Osteoblast (primary cell): ENCODE measurements at regions not wholly inside any gene's neighbourhood (a gene's known extent, or its start where the extent isn't known, plus 50 kb on each side); places are given as distances from the start of the nearest gene placed in this dataset.

Experiments
- DNase-seq: peaks from one replicate; pipeline ENCODE4 v3.0.0; 2011; ENCODE audit warnings: low spot score, mixed read lengths; ENCODE audit not compliant: insufficient read length; ENCODE audit errors: missing footprints
- H2AFZ ChIP-seq: 2 replicates; pipeline ENCODE4 v1.6.0; 2011; ENCODE audit warnings: mild to moderate bottlenecking, low read length
- H3K27ac ChIP-seq: 2 replicates; pipeline ENCODE4 v1.5.1; 2011; ENCODE audit warnings: mild to moderate bottlenecking, low read depth, low read length, moderate library complexity
- H3K27me3 ChIP-seq: 2 replicates; pipeline ENCODE4 v1.6.0; 2012; ENCODE audit warnings: mild to moderate bottlenecking, control low read depth, inconsistent platforms, low read length, moderate library complexity; ENCODE audit not compliant: insufficient read depth
- H3K36me3 ChIP-seq: 2 replicates; pipeline ENCODE4 v1.5.1; 2011; ENCODE audit warnings: mild to moderate bottlenecking, low read length, control low read depth, moderate library complexity; ENCODE audit not compliant: insufficient read depth
- H3K4me1 ChIP-seq: 2 replicates; pipeline ENCODE4 v1.5.1; 2011; ENCODE audit warnings: mild to moderate bottlenecking, low read length, control low read depth, moderate library complexity; ENCODE audit not compliant: insufficient read depth
- H3K4me2 ChIP-seq: 2 replicates; pipeline ENCODE4 v1.6.0; 2011; ENCODE audit warnings: mild to moderate bottlenecking, low read length; ENCODE audit not compliant: insufficient read depth
- H3K4me3 ChIP-seq: fragments of 200-600 bp; sonication (generic); 3 replicates; pipeline ENCODE4 v1.5.1; 2012; ENCODE audit warnings: mild to moderate bottlenecking, low read length, inconsistent platforms; ENCODE audit not compliant: insufficient read depth
- H3K79me2 ChIP-seq: 2 replicates; pipeline ENCODE4 v1.6.0; 2012; ENCODE audit warnings: mild to moderate bottlenecking, low read length, control low read depth, inconsistent platforms; ENCODE audit not compliant: insufficient read depth
- H3K9me3 ChIP-seq: 2 replicates; pipeline ENCODE4 v1.5.1; 2011; ENCODE audit warnings: low read depth, low read length, control low read depth
- H4K20me1 ChIP-seq: 2 replicates; pipeline ENCODE4 v1.6.0; 2012; ENCODE audit warnings: mild to moderate bottlenecking, low read length, control low read depth; ENCODE audit not compliant: insufficient read depth
- CTCF ChIP-seq: IDR thresholded peaks from 2 replicates; pipeline ENCODE4 v1.5.1; 2011; ENCODE audit warnings: mild to moderate bottlenecking, low read depth, low read length, moderate library complexity; ENCODE audit errors: extremely low read depth

- H4K20me1 ChIP-seq: no peaks in the 10 kb centered on the region
- no peaks in the 10 kb centered on the region for H3K9me3 ChIP-seq
- TF ChIP-seq CTCF: no peak
- H3K4me1 ChIP-seq: no peaks in the 10 kb centered on the region
- H3K4me3 ChIP-seq: no peak overlapping the region
- H3K36me3 ChIP-seq: no peaks in the 10 kb centered on the region
- H2AFZ ChIP-seq: no peak overlapping the region
- DNase-seq: no peak
- no peaks in the 10 kb centered on the region for H3K79me2 ChIP-seq
- no peak overlapping the region for H3K27ac ChIP-seq
- no peaks in the 10 kb centered on the region for H3K27me3 ChIP-seq
- H3K4me2 ChIP-seq: no peak overlapping the region
Observed at GRCh38 chr5:67377631-67378030, 181.0 kb upstream of the CD180 start.

- H2AFZ ChIP-seq: no peak overlapping the region
- H3K79me2 ChIP-seq: no peaks in the 10 kb centered on the region
- H3K4me1 ChIP-seq: no peaks in the 10 kb centered on the region
- no peak overlapping the region for H3K4me3 ChIP-seq
- no peaks in the 10 kb centered on the region for H4K20me1 ChIP-seq
- no peak overlapping the region for H3K27ac ChIP-seq
- H3K4me2 ChIP-seq: no peak overlapping the region
- no peak for DNase-seq
- peak; percentile 21 for TF ChIP-seq CTCF
- no peaks in the 10 kb centered on the region for H3K9me3 ChIP-seq
- no peaks in the 10 kb centered on the region for H3K36me3 ChIP-seq
- no peaks in the 10 kb centered on the region for H3K27me3 ChIP-seq
Observed at GRCh38 chr5:67375606-67376005, 179.0 kb upstream of the CD180 start.

- DNase-seq: no peak
- no peak for TF ChIP-seq CTCF
- no peaks in the 10 kb centered on the region for H3K79me2 ChIP-seq
- no peak overlapping the region for H3K4me2 ChIP-seq
- no peaks in the 10 kb centered on the region for H4K20me1 ChIP-seq
- H3K9me3 ChIP-seq: no peaks in the 10 kb centered on the region
- no peaks in the 10 kb centered on the region for H3K27me3 ChIP-seq
- H3K4me3 ChIP-seq: no peak overlapping the region
- H3K36me3 ChIP-seq: no peaks in the 10 kb centered on the region
- H3K4me1 ChIP-seq: no peaks in the 10 kb centered on the region
- H2AFZ ChIP-seq: no peak overlapping the region
- H3K27ac ChIP-seq: no peak overlapping the region
Observed at GRCh38 chr5:67374378-67374777, 177.8 kb upstream of the CD180 start.

- no peak overlapping the region for H3K4me3 ChIP-seq
- H3K27ac ChIP-seq: no peak overlapping the region
- H3K27me3 ChIP-seq: no peaks in the 10 kb centered on the region
- no peak overlapping the region for H2AFZ ChIP-seq
- no peak for DNase-seq
- H3K4me2 ChIP-seq: no peak overlapping the region
- H3K36me3 ChIP-seq: no peaks in the 10 kb centered on the region
- no peaks in the 10 kb centered on the region for H3K79me2 ChIP-seq
- no peak for TF ChIP-seq CTCF
- H3K9me3 ChIP-seq: no peaks in the 10 kb centered on the region
- no peaks in the 10 kb centered on the region for H3K4me1 ChIP-seq
- H4K20me1 ChIP-seq: no peaks in the 10 kb centered on the region
Observed at GRCh38 chr5:67373518-67373917, 176.9 kb upstream of the CD180 start.
